GM21360 (cell line): ENCODE measurements at regions not wholly inside any gene's neighbourhood (a gene's known extent, or its start where the extent isn't known, plus 50 kb on each side); places are given as distances from the start of the nearest gene placed in this dataset.

Experiments
- ATAC-seq: cut with Tn5 transposase; IDR thresholded peaks from one replicate; pipeline ENCODE4 v1.9.1; 2021; ENCODE audit warnings: mild to moderate bottlenecking, moderate library complexity; ENCODE audit not compliant: unreplicated experiment

DNA sequence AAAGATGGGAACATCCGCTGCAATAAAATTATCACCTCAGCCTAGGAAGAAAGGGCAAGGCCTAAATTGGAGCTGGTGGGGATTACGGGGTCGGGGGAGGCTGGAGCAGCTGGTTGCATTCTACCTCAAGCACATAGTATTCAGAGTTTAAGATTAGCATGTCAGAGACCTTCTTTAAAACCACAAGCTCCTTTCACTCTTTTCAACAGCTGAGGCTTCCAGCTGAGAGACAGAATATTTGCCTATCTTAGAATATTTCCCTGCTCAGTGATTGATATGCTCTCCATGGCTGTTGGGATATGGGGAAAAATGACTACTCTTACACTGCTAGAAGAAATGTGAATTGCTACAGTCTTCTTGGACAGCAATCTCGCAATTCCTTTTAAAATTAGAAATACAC, 248.6 kb downstream of the TBX15 start:
- ATAC-seq = no peak

DNA sequence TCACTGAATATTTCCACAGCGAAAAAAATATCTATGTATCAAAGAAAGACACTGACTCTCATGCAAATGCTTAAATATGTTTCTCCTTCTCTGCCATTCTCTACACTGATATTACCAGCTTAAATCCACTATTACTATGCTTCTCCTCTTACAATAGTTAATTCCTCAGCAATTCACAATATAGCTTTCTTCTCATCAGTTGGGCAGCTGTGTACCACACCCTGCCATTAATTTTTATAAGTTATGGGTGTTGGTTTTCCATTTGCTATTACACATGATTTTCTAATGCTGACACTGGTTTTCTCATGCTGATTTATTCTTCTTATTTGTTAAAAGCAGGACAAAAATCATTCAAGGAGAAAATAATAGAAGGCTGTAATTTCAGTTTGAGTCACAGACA, 251.8 kb downstream of the TBX15 start:
- ATAC-seq = no peak

DNA sequence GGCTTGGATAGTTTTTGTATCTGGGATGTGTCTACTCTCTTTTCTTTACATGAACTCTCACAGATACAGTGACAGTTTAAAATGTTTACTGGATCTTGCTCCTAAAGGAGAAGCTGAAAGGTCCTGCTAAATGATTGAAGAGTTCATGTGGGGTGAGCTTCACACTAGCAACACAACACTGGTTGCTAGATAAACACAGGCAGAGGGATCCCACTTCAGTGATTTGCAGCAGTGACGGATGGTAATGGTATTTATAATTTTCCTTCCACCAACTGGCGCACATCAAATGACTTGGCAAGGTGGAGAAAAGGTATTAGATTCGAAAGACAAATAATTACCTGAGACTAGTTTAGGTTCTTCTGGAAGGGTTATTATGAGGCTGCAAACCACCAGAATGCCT, 270.2 kb downstream of the TBX15 start:
- ATAC-seq = no peak

DNA sequence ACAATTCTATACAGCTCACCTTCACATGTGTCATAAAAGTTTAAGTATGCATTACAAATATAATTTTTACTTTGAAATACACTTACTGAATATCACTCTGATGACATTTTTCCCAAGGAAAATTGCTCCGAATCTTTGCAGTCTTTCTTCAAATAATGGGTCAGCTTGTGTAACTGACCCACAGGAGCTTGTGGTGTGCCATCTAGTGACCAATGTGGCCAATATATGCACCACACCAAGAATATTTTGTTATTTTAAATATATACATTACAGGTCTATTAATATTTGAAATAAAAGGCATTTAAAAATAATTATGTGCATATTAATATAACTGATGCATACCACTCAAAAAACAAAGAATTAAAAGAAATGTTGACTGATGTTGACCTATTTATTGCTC, 271.4 kb downstream of the TBX15 start:
- ATAC-seq = no peak

DNA sequence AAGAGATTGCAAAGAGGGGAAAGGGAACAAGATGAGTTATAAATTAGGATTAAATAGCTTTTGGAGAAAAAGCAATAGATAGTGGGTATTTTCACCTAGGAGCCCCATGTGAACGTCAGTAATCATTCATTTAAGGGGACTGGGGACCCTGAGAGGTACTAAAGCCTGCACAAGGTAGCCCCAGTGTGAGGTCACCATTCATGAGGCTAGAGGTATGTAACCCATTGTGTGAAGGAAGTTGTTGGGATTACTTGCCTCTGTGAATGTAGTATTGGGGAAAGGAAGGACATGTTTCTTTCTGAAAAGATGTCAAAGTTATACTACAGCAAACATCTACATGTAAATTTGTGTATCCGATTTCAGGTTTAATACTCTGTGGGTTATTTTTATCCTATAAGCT, 276.8 kb downstream of the TBX15 start:
- ATAC-seq = no peak

DNA sequence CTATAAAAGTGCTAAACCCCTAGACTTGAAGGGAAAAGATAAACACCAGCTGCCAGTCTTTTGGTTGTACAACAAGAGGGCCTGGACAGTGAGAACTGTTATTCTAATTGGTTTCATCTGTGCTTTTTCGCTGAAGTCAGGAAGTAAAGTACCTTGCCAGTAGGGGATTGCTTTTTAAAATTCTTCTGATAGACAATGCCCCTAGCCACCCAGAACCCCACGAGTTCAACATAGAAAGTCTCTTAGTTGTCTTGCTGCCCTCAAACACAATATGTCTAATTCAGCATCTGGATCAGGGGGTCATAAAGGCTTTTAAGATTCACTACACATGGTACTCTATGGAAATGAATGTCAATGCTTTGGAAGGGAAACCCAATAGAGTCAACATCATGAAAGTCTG, 289.2 kb downstream of the TBX15 start:
- ATAC-seq = no peak

DNA sequence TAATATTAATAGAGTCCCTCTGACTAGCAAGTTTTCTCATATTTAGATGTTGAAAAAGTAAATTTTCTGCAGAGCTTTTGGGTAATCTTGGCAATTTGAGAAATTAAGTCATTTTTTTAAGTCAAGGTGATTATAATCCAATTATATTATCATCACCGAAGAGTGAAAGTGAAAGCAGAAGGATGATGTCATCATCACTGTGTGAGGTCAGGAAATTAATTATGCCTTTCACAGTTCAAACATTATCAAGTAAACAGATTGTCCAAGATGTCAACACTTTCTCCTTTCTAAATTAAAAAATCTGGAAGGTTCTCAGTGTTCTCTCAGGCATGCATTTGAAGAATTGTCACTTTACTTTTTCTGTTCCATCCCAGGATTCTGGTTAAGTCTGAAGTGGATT, 296.0 kb downstream of the TBX15 start:
- ATAC-seq = no peak

DNA sequence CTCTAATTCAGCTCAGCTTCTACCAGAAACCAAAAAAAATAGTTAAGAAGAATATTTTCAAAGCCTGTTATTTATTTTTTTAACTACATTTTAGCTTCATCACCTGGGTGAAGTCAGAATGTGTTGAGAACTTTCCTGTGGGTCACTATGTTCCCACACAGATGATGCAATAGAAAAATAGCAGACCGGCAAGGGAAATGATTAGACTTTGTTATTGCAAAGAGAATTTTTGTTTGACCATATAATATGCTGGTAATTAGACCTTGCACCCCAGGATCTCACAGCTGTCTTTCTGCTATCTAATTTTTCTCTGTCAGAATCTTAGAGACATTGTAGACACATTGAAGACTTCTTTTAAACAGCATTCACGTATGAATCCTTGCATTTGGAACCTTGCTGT, 299.3 kb downstream of the TBX15 start:
- ATAC-seq = no peak

DNA sequence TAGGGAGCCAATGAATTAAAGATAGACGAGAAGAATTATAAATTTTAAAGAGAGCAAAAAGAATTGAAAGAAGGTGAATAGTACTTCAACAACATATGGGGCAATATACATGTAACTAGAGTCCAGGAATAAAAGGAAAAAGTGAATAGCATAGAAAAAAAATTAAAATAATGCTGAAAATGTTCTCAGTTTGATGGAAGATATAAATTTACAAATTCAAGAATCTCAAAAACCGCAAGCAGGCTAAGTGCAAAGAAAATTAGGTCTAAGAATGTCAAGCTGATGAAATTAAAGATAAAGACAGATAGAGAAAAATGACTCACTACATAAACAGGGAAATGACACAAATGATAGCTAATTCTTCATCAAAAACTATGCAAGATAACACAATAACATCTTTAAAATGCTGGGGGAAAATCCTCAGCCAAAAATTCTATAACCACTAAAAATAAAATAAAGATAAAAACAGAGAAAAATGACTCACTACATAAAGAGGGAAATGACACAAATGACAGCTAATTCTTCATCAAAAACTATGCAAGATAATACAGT, 326.3 kb downstream of the TBX15 start:
- ATAC-seq = no peak

DNA sequence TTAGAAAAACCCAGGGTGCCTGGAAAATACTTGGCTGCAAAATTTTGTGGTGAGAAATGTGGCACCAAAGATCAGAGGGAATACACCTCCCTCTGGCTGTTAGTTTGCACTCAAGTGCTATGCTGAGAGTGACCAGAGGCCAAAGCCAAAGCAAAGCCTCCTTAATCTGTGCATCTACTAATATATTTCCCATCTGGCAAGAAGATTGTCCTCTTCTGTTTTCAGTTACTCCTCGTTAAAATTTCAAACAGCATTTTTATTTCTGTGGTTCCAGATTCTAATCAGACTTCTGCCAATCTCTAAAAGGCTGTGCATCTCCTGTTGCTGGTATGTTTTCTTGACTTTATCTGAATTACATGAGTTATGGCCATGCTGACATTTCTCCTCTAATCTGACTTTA, 327.4 kb downstream of the TBX15 start:
- no peak for ATAC-seq

DNA sequence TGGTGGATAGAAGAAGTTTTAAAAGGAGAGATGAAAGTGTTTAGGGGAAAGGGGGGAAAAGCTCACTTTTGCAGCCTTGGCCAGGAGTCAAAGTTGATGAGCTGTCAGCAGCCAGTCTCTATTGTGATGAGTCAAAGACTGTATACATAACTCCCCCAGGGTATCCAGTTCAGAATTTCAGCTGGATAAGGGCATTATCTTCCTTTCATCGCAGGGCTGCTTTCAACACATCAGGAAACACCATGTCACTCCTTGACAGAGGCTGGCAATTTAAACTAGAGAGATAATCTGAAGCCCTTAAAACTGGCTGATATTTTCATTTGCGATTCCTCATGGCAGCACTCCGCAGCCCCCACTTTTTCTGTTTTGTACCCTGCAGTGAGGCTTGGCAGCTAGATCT, 328.5 kb downstream of the TBX15 start:
- no peak for ATAC-seq

DNA sequence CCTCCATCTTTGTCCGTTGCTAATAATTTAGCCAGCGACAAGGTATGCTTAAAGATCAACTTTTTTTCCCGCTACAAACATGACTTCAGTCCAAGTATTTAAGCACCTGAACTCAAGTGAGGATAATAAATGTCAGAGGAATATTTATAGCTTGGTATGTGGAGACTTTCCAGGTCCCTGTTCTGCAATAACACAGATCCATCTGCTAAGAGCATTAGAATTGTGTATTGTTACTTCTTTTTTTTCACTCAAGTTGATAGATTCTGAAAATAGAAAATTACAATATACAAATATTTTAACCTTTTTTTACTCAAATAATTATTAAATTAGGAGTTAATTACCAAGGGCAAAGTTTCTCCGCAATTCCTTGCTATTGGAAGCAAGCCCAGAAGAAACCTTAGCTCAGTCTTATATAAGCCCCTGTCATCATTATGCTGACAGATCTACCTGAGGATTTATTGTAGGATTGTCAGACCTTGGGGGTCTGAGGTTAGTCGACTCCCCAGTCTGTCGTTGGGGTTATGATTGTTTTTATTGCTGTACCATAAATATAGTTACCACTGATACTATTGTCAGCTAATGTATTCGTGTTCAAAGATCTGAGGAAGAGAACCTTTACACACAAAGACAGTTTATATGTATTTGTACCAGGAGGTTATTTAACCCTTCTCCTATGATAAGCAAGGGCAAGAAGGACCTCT, 337.9 kb downstream of the TBX15 start:
- ATAC-seq = no peak

DNA sequence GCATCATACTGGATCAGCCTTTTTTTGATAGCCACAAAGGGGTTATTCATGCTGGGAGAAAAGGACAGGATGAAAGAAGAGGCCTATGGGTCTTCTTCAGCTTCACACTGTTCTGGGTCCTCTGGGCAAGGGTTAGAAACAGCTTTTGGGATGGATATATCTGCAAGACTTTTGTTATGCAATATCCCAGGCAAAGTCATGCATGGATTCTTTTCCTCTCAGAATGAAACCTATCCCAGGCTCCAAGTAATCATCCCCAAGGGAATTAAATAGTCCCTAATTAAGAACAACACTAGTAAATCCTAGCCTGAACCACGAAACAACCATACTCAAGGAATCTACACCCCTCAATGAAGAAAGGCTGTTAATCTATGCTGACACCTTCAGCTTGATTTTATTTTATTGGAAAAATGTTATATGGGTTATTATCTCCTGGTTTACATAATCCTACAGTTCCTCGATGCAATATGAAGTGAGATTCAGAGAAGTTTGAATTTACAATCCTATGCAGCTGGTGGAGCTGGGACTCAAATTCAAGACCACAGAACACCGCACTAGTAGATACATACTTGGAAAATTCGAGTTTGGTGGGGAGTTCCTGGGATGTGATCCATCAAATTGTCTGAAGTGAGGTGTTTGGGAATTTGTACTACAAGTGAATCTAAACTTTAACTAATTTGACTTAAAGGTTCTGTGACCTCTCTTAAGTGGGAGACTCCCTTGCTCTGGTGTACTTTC, 338.6 kb downstream of the TBX15 start:
- no peak for ATAC-seq

DNA sequence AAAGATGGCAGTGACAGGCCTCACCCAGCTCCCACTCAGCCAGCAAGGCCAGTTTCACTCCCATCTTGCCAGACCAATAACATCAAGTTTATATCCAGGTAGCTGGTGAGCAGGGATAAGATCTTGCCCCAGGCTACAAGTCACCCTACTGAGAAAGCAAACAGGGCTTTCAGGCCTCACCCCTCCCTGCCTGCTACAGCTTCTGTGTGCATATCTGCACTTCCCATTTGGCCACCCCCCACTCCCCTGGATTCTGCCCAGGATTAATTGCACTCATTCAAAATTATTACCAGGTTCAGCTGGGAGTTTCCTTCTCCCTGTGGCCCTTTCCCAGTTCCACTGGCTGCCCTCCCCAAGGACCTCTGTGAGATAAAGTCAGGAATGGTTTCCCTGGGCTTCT, 352.1 kb downstream of the TBX15 start:
- no peak for ATAC-seq

DNA sequence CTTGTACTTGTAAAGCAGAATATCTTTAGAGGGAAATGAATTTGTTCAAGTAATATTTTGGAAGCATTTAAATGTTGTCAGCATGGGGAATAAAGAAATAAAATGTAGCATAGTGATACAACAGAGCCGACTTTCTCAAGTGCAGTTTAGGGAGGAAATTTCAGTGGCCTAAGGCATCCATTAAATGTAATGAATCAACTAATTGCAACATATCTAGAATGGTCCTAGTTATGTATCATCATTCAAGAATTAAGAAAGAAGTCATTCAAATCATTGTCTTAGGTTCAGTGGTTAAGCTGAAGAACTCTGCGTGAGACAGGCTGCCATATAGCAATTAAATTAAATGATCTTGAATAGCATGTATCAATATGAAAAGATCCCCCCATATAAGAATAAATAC, 360.7 kb downstream of the TBX15 start:
- ATAC-seq = no peak

DNA sequence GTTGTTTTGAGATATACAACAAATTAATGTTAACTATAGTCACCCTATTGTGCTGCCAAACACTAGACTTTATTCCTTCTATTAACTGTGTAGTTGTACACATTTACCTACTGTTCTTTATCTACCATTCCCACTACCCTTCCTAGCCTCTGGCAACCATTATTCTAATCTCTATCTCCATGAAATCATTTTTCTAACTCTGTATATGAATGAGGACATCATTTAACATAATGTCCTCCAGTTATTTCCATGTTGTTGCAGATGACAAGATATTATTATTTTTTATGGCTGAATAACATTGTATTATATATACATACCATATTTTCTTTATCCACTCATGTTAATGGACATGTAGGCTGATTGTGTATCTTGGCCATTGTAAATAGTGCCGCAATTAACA, 366.3 kb downstream of the TBX15 start:
- ATAC-seq = no peak

DNA sequence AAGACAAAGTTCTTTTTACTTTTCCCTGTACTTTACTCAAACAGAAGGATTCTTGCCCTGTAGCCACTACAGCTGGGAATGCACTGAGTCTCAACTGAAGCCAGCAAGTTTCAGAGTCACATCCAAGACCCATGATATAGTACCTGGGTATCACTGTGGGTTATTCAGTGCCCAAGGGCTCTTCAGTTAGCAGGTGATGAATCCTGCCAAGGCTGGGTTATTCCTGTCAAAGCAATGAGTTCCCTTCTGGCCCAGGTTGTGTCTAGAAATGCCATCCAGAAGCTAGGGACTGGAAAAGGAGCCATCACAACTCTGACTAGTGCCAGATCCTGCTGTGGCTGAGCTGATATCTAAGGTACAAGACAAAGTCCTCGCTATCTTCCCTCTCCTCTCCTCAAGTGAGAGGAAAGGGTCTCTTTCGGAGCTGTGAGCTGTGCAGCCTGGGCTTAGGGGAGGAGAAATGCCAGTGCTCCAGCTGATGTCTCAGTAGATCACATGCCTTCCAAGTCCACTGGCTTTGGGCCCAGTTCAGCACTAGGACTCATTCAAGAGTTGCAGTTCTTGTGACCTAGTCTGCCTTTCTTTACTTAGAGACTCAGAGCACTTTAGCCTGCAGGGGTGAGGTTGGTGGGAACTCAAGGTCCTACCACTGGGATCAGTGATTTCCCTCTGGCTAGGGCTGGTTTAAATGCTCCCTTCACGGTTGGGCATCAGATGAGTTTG, 369.4 kb downstream of the TBX15 start:
- ATAC-seq = no peak

DNA sequence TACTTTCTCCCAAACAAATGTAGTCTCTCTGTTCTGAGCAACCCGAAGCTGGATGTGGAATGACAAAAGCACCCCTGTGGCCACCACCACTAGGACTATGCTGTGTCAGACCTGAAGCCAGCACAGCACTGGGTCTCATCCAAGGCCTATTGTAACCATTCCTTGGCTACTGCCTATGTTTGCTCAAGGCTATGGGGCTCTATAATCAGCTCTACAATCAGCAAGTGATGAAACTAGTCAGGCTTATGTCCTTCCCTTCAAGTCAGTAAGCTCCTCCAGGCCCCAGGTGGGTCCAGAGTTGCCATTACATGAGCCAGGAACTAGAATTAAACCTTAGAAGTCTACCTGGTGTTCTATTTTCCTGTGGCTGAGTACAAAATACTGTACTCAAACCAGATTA, 370.2 kb downstream of the TBX15 start:
- ATAC-seq = no peak

DNA sequence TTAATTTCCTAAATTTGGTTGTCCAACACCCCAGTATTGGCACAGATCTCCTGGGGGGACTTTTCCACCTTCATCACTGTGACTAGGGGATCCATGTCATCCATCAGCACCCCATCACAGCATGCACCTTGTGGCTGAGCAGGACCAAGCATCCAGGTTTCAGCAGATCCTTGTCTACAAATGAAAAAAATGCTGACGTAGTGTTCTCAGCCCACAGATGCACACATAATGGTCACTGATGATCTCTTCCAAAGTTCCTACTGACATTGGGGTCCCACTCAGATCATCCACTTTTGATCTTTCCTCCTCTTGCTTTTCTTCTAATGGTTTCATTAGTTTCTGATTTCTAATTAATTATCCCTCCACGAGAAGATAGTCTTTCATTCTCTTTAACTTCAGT, 373.1 kb downstream of the TBX15 start:
- ATAC-seq = no peak

DNA sequence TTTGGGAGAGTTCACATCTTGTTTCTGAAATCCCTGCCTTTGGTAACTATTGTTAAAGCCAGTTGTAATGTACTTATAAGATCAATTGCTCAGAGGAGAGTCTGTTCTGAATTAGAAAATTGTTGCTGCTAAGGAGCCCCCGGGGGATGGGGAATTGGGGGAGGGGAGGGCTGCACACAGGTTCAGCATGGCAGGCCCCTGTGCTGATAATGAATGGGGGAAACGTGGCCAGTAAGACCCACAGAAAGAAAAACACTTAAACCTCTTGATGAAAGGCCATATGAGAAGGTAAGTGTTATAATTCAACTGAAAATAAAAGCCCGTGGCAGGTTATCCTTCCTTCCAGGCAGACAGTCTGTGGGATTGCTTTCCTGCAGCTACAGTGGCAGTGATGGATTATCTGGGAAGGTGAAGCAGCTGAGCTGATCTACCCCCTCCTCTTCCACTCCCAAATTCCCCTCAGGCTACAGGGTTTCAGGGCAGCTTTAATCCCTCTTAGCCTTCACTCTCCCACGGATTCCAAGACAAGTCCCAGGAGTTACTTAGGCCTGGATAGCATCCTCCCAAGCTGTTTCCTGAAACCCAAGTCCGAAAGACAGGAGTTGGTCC, 398.8 kb downstream of the TBX15 start:
- no peak for ATAC-seq

DNA sequence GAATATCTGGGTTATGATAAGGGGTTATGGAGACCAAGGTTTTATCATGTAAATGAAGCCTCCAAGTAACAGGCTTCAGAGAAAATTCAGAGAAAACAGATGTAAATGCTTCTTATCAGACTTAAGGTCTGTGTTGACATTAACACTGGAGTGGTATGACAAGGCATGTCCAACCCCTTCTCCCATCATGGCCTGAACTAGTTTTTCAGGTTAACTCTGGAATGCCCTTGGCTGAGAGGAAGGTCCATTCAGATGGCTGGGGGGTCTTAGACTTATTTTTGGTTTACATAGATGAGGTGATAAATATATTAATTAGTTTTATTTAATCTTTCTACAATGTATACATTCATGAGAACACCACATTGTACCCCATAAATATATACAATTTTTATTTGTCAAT, 399.6 kb downstream of the TBX15 start:
- no peak for ATAC-seq
